ENCODE measurements at regions not wholly inside any gene's neighbourhood (a gene's known extent, or its start where the extent isn't known, plus 50 kb on each side); places are given as distances from the start of the nearest gene placed in this dataset.

DNA sequence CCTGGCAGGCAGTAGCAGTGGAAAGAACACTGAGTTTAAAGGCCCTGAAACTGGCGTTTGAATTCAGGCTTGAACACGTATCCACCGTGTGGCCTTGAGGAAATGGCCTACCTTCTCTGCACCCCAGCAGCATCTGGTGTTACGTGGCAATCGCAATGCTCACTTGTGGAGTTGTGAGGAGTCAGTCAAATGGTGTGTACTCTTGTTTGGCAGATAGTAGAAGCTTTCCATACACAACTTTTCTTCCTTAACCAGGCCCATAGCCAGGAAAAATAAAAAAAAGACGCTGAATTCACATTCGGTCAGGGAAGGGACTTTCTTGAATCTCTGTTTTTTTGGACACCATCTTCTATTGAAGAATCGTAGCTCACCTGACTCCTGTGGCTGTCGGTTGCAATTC, 1101.5 kb upstream of the KLHL29 start:
- TF ChIP-seq CTCF (IDR thresholded peaks at IDR 0.05) (no peak), REST (IDR thresholded peaks at IDR 0.05; ENCODE audit: insufficient read depth in 1 of 2, low read depth in 2 of 2, low read length in 1 of 2) (no peak)

Measured in Panc1 (cell line).